ENCODE measurements at regions not wholly inside any gene's neighbourhood (a gene's known extent, or its start where the extent isn't known, plus 50 kb on each side); places are given as distances from the start of the nearest gene placed in this dataset.

GRCh38 chr5:74184649-74185048 is 455.9 kb downstream of the ENC1 start (continued):
- TF ChIP-seq BACH1 (IDR thresholded peaks at IDR 0.05; ENCODE audit: borderline replicate concordance) (no peak), EZH2 (IDR thresholded peaks at IDR 0.05; ENCODE audit: borderline replicate concordance, control insufficient read depth, low read depth, low read length) (no peak), ESRRA (IDR thresholded peaks at IDR 0.05; ENCODE audit: low read length) (no peak)

- H4K20me1 ChIP-seq (ENCODE audit: control insufficient read depth, insufficient read depth) = no peaks in the 10 kb centered on the region
- ATAC-seq (no peak), FAIRE-seq (no peak), DNase-seq (ENCODE audit: low read depth, low spot score) (no peak)
- no peaks in the 10 kb centered on the region for H3K79me2 ChIP-seq (ENCODE audit: control insufficient read depth, insufficient read depth, low read length)
- H3K27me3 ChIP-seq (replicated peaks in 1 of 2; ENCODE audit: control insufficient read depth in 2 of 2, insufficient read depth in 2 of 2, low read length in 1 of 2) = 0 out of 4 replicates have a peak, but pooled peaks cover 0 to 2% of the 10 kb centered on the region in 2 experiments
- H3K9ac ChIP-seq (ENCODE audit: control insufficient read depth, insufficient read depth, low read length) = no peak overlapping the region
- ChIA-PET RAD21 (ENCODE audit: unreplicated experiment) (no interaction called here), CTCF (no interaction called here), SMC1A (ENCODE audit: uncharacterized antibody, unreplicated experiment) (interaction anchor here (1.1 kb wide), 1 partner anchor 314 kb away, joined by 3 read pairs; no protein-coding TSS in a partner anchor), POLR2A (no interaction called here)
- H2AFZ ChIP-seq (ENCODE audit: control insufficient read depth, low read depth, low read length) = no peak overlapping the region
- no peaks in the 10 kb centered on the region; the same call in 2 of the 3 replicates for H3K9me3 ChIP-seq (replicated peaks; ENCODE audit: control insufficient read depth, insufficient read depth, low read length)
- intact Hi-C loops (cut with micrococcal nuclease; ENCODE audit: unreplicated experiment) (no loop called here), in situ Hi-C loops (cut with MboI) (no loop called here)
- 26% methylated on average over 8 of the region's 8 CpGs for WGBS (ENCODE audit: insufficient coverage, insufficient replicate concordance, low lambda C conversion rate, missing lambda C conversion rate)
- no peaks in the 10 kb centered on the region for H3K36me3 ChIP-seq (ENCODE audit: control insufficient read depth in 2 of 2, insufficient read depth in 2 of 2, low read length in 1 of 2)
- no peaks in the 10 kb centered on the region for H3K4me1 ChIP-seq (ENCODE audit: control insufficient read depth, insufficient read depth, low read length)
- H3K4me3 ChIP-seq = no peak overlapping the region
- no peak overlapping the region for H3K4me2 ChIP-seq (ENCODE audit: control insufficient read depth, insufficient read depth)
- BruUV-seq (replicated peaks) = no TSS peak
- TF ChIP-seq BHLHE40 (IDR thresholded peaks at IDR 0.05; ENCODE audit: borderline replicate concordance in 1 of 2, low read depth in 2 of 2, low read length in 1 of 2) = no peak
- no peak overlapping the region for H3K27ac ChIP-seq (ENCODE audit: control insufficient read depth, insufficient read depth)
Observed at GRCh38 chr5:74183041-74183440, 457.5 kb downstream of the ENC1 start.

GRCh38 chr5:74182603-74183002 is 457.9 kb downstream of the ENC1 start:
- POLR2A ChIA-PET = interaction anchor here (0.7 kb wide), 1 partner anchor 44 kb away, joined by 3 read pairs; no protein-coding TSS in a partner anchor
- FAIRE-seq = no peak
- no peaks in the 10 kb centered on the region for H3K4me1 ChIP-seq (ENCODE audit: control insufficient read depth, insufficient read depth, low read length)
- DNase-seq (ENCODE audit: low read depth, low spot score) = no peak
- no peak for ATAC-seq
- intact Hi-C loops (cut with micrococcal nuclease; ENCODE audit: unreplicated experiment) (no loop called here), in situ Hi-C loops (cut with MboI) (no loop called here)
- no peaks in the 10 kb centered on the region; the same call in 2 of the 3 replicates for H3K9me3 ChIP-seq (replicated peaks; ENCODE audit: control insufficient read depth, insufficient read depth, low read length)
- no peak overlapping the region for H2AFZ ChIP-seq (ENCODE audit: control insufficient read depth, low read depth, low read length)
- H3K4me2 ChIP-seq (ENCODE audit: control insufficient read depth, insufficient read depth) = no peak overlapping the region
- RAD21 ChIA-PET (ENCODE audit: unreplicated experiment) = no interaction called here
- H3K27me3 ChIP-seq (replicated peaks in 1 of 2; ENCODE audit: control insufficient read depth in 2 of 2, insufficient read depth in 2 of 2, low read length in 1 of 2) = 0 out of 4 replicates have a peak, but pooled peaks cover 0 to 2% of the 10 kb centered on the region in 2 experiments
- no peak overlapping the region for H3K4me3 ChIP-seq
- 27% methylated on average over 6 of the region's 6 CpGs for WGBS (ENCODE audit: insufficient coverage, insufficient replicate concordance, low lambda C conversion rate, missing lambda C conversion rate)
- BruUV-seq (replicated peaks) = no TSS peak
- H4K20me1 ChIP-seq (ENCODE audit: control insufficient read depth, insufficient read depth) = no peaks in the 10 kb centered on the region
- H3K36me3 ChIP-seq (ENCODE audit: control insufficient read depth in 2 of 2, insufficient read depth in 2 of 2, low read length in 1 of 2) = no peaks in the 10 kb centered on the region
- SMC1A ChIA-PET (ENCODE audit: uncharacterized antibody, unreplicated experiment) = interaction anchor here (1.1 kb wide), 1 partner anchor 315 kb away, joined by 3 read pairs; no protein-coding TSS in a partner anchor
- no peak overlapping the region for H3K9ac ChIP-seq (ENCODE audit: control insufficient read depth, insufficient read depth, low read length)
- no peak overlapping the region for H3K27ac ChIP-seq (ENCODE audit: control insufficient read depth, insufficient read depth)
- CTCF ChIA-PET = no interaction called here
- no peaks in the 10 kb centered on the region for H3K79me2 ChIP-seq (ENCODE audit: control insufficient read depth, insufficient read depth, low read length)
- TF ChIP-seq MXI1 (IDR thresholded peaks at IDR 0.05; ENCODE audit: low read depth, low read length) (no peak), IRF5 (IDR thresholded peaks at IDR 0.05; ENCODE audit: borderline replicate concordance) (no peak), SREBF2 (IDR thresholded peaks at IDR 0.05; ENCODE audit: low read length) (no peak), ZZZ3 (IDR thresholded peaks at IDR 0.05; ENCODE audit: control insufficient read depth, insufficient read length, low read depth) (no peak), PRDM15 (CRISPR knock-in tag; IDR thresholded peaks at IDR 0.05) (no peak), NFIC (IDR thresholded peaks at IDR 0.05; ENCODE audit: low read depth, low read length) (no peak), ZNF207 (IDR thresholded peaks at IDR 0.05; ENCODE audit: borderline replicate concordance) (no peak), YY1 (IDR thresholded peaks at IDR 0.05; ENCODE audit: low read depth, low read length) (no peak)
